GM12864 (cell line): ENCODE measurements at regions not wholly inside any gene's neighbourhood (a gene's known extent, or its start where the extent isn't known, plus 50 kb on each side); places are given as distances from the start of the nearest gene placed in this dataset.

Experiments
- DNase-seq: peaks from one replicate; pipeline ENCODE4 v3.0.0-alpha.2; 2011; ENCODE audit warnings: low read depth
- H3K4me3 ChIP-seq: 2 replicates; pipeline ENCODE4 v1.5.1; 2011; ENCODE audit warnings: mild to moderate bottlenecking, low read depth, low read length, control low read depth
- CTCF ChIP-seq: IDR thresholded peaks from 2 replicates; pipeline ENCODE4 v1.5.1; 2011; ENCODE audit warnings: low read depth, mild to moderate bottlenecking, moderate library complexity, low read length, control low read depth, inconsistent platforms; ENCODE audit errors: missing control alignments

- H3K4me3 ChIP-seq, result no peak overlapping the region
- TF ChIP-seq CTCF, result no peak
- no peak for DNase-seq
Measured at GRCh38 chr4:147418226-147418625, 62.7 kb upstream of the EDNRA start.

DNA sequence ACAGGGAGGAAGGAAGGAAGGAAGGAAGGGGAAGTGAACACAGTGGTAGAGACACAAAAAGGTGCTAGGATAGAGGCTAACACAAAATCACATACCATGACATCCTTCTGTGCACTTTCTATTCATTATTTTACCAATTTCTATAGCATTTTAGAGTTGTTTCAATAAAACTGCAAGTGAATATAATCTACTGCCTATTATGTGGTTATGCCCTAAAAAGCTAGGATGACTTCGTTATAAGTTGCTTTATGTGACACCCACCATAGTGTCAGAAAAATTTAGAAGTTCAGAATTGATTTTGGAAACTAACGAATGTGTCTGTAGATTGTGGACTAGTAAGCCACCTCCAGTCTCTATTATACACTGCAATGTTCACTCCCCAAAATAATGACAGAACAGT, 59.4 kb upstream of the EDNRA start:
- no peak for DNase-seq
- no peak for TF ChIP-seq CTCF
- no peak overlapping the region for H3K4me3 ChIP-seq

- no peak for DNase-seq
- H3K4me3 ChIP-seq, result no peak overlapping the region
- TF ChIP-seq CTCF, result no peak
Measured at GRCh38 chr4:147423229-147423628, 57.7 kb upstream of the EDNRA start.

DNA sequence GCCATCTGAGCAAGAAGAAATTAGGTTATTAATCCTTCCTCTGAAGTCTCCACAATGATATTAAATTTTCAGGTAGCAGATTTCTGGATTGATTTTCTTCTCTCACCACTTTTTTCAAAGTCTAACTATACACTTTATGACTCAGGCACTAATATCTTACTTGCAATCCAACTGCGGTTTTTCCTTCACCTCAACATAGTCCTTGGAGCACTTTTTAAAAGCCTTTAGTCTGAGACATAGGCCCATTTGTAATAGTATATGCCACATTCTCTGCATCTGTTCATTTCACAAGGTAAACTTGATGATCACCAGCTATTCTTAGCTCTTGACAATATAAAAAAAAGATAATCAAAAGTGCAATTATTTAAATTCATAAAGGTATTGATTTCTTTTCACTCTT, 55.9 kb upstream of the EDNRA start:
- H3K4me3 ChIP-seq, result no peak overlapping the region
- TF ChIP-seq CTCF, result no peak
- no peak for DNase-seq

DNA sequence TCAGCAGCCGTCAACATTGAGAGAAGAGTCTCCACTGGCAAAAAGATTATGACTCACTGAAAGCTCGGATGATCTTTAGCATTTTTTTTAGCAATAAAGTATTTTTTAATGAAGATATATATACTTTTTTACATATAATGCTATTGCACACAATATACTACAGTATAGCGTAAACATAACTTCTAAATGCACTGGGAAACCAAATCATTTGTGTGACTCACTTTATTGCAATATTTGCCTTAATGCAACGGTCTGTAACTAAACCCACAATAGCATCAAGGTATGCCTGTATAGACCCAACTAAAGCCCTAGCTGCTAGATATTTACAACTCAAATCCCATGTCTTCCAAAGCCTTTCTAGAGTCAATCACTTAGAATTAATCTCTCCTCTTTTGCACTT, 52.3 kb upstream of the EDNRA start:
- TF ChIP-seq CTCF, result no peak
- no peak for DNase-seq
- H3K4me3 ChIP-seq, result no peak overlapping the region

DNA sequence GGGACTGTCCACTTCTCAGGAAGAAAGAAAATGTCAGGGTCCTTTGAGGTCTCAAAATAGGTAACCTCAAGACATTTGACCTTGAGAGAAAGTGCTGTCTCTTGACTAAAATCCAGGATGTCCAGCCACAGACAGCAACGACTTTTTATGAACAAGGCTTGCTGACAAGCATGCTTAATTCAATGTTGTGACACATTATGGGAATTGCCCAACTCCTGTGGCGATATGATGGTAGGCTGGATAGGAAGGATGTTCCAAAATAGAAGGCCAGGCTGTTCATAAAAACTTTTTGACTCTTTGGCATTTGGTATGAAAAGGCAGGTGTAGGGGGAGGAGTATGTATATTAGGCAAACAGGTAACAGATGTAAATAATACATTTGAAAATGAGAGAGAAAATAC, 50.8 kb upstream of the EDNRA start:
- no peak for DNase-seq
- TF ChIP-seq CTCF, result no peak
- no peak overlapping the region for H3K4me3 ChIP-seq
